ENCODE measurements at regions not wholly inside any gene's neighbourhood (a gene's known extent, or its start where the extent isn't known, plus 50 kb on each side); places are given as distances from the start of the nearest gene placed in this dataset.

- DNase-seq (ENCODE audit: low spot score in 2 of 2) = no peak
- intact Hi-C loops (cut with DNase I; ENCODE audit: low total_unique reads) = no loop called here
- 68 to 76% methylated on average over 3 of the region's 3 CpGs for WGBS, 2 donors
- TF ChIP-seq, protein P1, sequence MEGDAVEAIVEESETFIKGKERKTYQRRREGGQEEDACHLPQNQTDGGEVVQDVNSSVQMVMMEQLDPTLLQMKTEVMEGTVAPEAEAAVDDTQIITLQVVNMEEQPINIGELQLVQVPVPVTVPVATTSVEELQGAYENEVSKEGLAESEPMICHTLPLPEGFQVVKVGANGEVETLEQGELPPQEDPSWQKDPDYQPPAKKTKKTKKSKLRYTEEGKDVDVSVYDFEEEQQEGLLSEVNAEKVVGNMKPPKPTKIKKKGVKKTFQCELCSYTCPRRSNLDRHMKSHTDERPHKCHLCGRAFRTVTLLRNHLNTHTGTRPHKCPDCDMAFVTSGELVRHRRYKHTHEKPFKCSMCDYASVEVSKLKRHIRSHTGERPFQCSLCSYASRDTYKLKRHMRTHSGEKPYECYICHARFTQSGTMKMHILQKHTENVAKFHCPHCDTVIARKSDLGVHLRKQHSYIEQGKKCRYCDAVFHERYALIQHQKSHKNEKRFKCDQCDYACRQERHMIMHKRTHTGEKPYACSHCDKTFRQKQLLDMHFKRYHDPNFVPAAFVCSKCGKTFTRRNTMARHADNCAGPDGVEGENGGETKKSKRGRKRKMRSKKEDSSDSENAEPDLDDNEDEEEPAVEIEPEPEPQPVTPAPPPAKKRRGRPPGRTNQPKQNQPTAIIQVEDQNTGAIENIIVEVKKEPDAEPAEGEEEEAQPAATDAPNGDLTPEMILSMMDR (IDR thresholded peaks at IDR 0.05) = no peak
- TF ChIP-seq POLR2A (IDR thresholded peaks at IDR 0.05) = no peak
- no peak overlapping the region for H3K4me3 ChIP-seq (ENCODE audit: low read depth, poor library complexity, severe bottlenecking)
Measured at GRCh38 chr2:193810533-193810932, 1615.8 kb upstream of the TMEFF2 start.

DNA sequence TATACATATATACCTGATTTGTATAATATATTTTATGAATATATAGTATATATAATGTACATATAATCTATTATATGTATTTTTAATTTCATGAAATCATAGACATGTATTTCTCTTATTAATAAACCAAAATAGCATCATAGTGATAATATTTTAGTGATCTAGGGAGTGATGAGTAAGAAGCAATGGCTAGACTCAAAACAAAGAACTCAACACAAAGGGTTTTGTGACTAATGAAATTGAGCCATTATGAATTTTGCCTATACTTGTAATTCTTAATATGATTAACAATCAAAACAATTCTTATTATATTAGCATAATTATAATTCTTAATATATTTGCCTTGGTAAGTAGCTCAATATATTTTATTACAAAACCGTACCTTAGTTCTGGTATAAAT, 1614.1 kb upstream of the TMEFF2 start:
- no peak overlapping the region for H3K4me3 ChIP-seq (ENCODE audit: low read depth, poor library complexity, severe bottlenecking)
- WGBS, 2 donors = 87 to 96% methylated on average over 1 of the region's 1 CpG
- no peak for DNase-seq (ENCODE audit: low spot score in 2 of 2)
- TF ChIP-seq, protein P1 (IDR thresholded peaks at IDR 0.05) = no peak
- TF ChIP-seq POLR2A (IDR thresholded peaks at IDR 0.05) = no peak
- intact Hi-C loops (cut with DNase I; ENCODE audit: low total_unique reads) = no loop called here

GRCh38 chr2:193806088-193806774, 1611.5 kb upstream of the TMEFF2 start:
- intact Hi-C loops (cut with DNase I; ENCODE audit: low total_unique reads) = no loop called here
- no peak for TF ChIP-seq POLR2A (IDR thresholded peaks at IDR 0.05)
- TF ChIP-seq, protein P1 (IDR thresholded peaks at IDR 0.05) = no peak
- no peak for DNase-seq (ENCODE audit: low spot score in 2 of 2)
- 86 to 91% methylated on average over 6 of the region's 6 CpGs for WGBS, 2 donors
- H3K4me3 ChIP-seq (ENCODE audit: low read depth, poor library complexity, severe bottlenecking) = no peak overlapping the region

GRCh38 chr2:193796847-193797246, 1602.1 kb upstream of the TMEFF2 start:
- H3K4me3 ChIP-seq (ENCODE audit: low read depth, poor library complexity, severe bottlenecking) = no peak overlapping the region
- no peak for DNase-seq (ENCODE audit: low spot score in 2 of 2)
- intact Hi-C loops (cut with DNase I; ENCODE audit: low total_unique reads) = no loop called here
- WGBS, 2 donors = 56 to 72% methylated on average over 1 of the region's 1 CpG
- TF ChIP-seq, protein P1 (IDR thresholded peaks at IDR 0.05) = no peak
- no peak for TF ChIP-seq POLR2A (IDR thresholded peaks at IDR 0.05)

- WGBS, 2 donors = 74 to 79% methylated on average over 6 of the region's 6 CpGs
- no peak for DNase-seq (ENCODE audit: low spot score in 2 of 2)
- intact Hi-C loops (cut with DNase I; ENCODE audit: low total_unique reads) = no loop called here
- TF ChIP-seq, protein P1 (IDR thresholded peaks at IDR 0.05) = no peak
- no peak for TF ChIP-seq POLR2A (IDR thresholded peaks at IDR 0.05)
- no peak overlapping the region for H3K4me3 ChIP-seq (ENCODE audit: low read depth, poor library complexity, severe bottlenecking)
Measured at GRCh38 chr2:193793914-193794313, 1599.2 kb upstream of the TMEFF2 start.

GRCh38 chr2:193783681-193784080, 1588.9 kb upstream of the TMEFF2 start:
- no peak for TF ChIP-seq POLR2A (IDR thresholded peaks at IDR 0.05)
- TF ChIP-seq, protein P1 (IDR thresholded peaks at IDR 0.05) = no peak
- intact Hi-C loops (cut with DNase I; ENCODE audit: low total_unique reads) = no loop called here
- no peak for DNase-seq (ENCODE audit: low spot score in 2 of 2)
- 41 to 61% methylated on average over 2 of the region's 2 CpGs for WGBS, 2 donors
- no peak overlapping the region for H3K4me3 ChIP-seq (ENCODE audit: low read depth, poor library complexity, severe bottlenecking)

Measured in lower leg skin (tissue), 4 donors.